Activated B cell treated with CpG ODN at 0.5 μM for 24 hours (primary cell): ENCODE measurements at regions not wholly inside any gene's neighbourhood (a gene's known extent, or its start where the extent isn't known, plus 50 kb on each side); places are given as distances from the start of the nearest gene placed in this dataset.

ENCODE experiments used
- ATAC-seq: fragments of 200-7000 bp; cut with Tn5 transposase; one replicate; pipeline ENCODE4 v1.10.0; 2021; ENCODE audit warnings: low read depth, mild to moderate bottlenecking, moderate library complexity
- CTCF ChIA-PET: fragments of 350-600 bp; sonication (Branson Sonifier 250); formaldehyde crosslinking; loops from one replicate; lab custom pipeline; 2021; ENCODE audit warnings: antibody characterized with exemption; lab: Charles Lee
- POLR2A ChIA-PET: fragments of 350-600 bp; sonication (Branson Sonifier 250); formaldehyde crosslinking; loops from one replicate; lab custom pipeline; 2021; ENCODE audit warnings: antibody characterized with exemption; lab: Charles Lee
- DNase-seq: peaks from one replicate; pipeline ENCODE4 v3.0.0; 2022
- H3K27ac Mint-ChIP-seq: one replicate; pipeline ENCODE4 v1.8.0; 2020; ENCODE audit warnings: mixed read lengths
- H3K27me3 Mint-ChIP-seq: one replicate; pipeline ENCODE4 v1.8.0; 2021; ENCODE audit warnings: mixed read lengths
- H3K36me3 Mint-ChIP-seq: one replicate; pipeline ENCODE4 v1.8.0; 2021; ENCODE audit warnings: low read depth, mixed read lengths
- H3K4me1 Mint-ChIP-seq: one replicate; pipeline ENCODE4 v1.8.0; 2021; ENCODE audit warnings: mixed read lengths
- H3K4me3 Mint-ChIP-seq: one replicate; pipeline ENCODE4 v1.8.0; 2020; ENCODE audit warnings: mild to moderate bottlenecking, mixed read lengths
- H3K9me3 Mint-ChIP-seq: one replicate; pipeline ENCODE4 v1.8.0; 2020; ENCODE audit warnings: mixed read lengths
- CTCF ChIP-seq: fragments of 200-600 bp; IDR thresholded peaks from one replicate; pipeline ENCODE4 v1.8.0; 2022; ENCODE audit warnings: antibody characterized with exemption, mild to moderate bottlenecking
- intact Hi-C: fragments of 100-400 bp; cut with micrococcal nuclease; formaldehyde crosslinking; loops from one replicate; pipeline ENCODE4 v1.15.1; 2024

- H3K4me3 Mint-ChIP-seq, result no peak overlapping the region
- ATAC-seq (no peak), DNase-seq (no peak)
- peaks cover 4% of the 10 kb centered on the region for H3K9me3 Mint-ChIP-seq
- H3K4me1 Mint-ChIP-seq, result no peaks in the 10 kb centered on the region
- CTCF ChIA-PET, result no interaction called here
- H3K36me3 Mint-ChIP-seq, result no peaks in the 10 kb centered on the region
- POLR2A ChIA-PET, result no interaction called here
- TF ChIP-seq CTCF, result no peak
- intact Hi-C loops, result no loop called here
- H3K27ac Mint-ChIP-seq, result no peak overlapping the region
- no peaks in the 10 kb centered on the region for H3K27me3 Mint-ChIP-seq
These were observed 1064.3 kb downstream of the DIAPH3 start for GRCh38 chr13:59099182-59099974.

GRCh38 chr13:59103004-59103768 is 1060.5 kb downstream of the DIAPH3 start:
- Mint-ChIP-seq H3K4me3 (no peak overlapping the region), H3K9me3 (peaks cover 3% of the 10 kb centered on the region), H3K4me1 (no peaks in the 10 kb centered on the region), H3K27ac (no peak overlapping the region), H3K27me3 (no peaks in the 10 kb centered on the region), H3K36me3 (no peaks in the 10 kb centered on the region)
- ATAC-seq (no peak), DNase-seq (no peak)
- TF ChIP-seq CTCF, result no peak
- ChIA-PET CTCF (no interaction called here), POLR2A (no interaction called here)
- intact Hi-C loops, result no loop called here

GRCh38 chr13:59111751-59112171 is 1052.0 kb downstream of the DIAPH3 start:
- TF ChIP-seq CTCF, result no peak
- POLR2A ChIA-PET, result no interaction called here
- no peak for ATAC-seq
- DNase-seq, result no peak
- intact Hi-C loops, result no loop called here
- Mint-ChIP-seq H3K27me3 (no peaks in the 10 kb centered on the region), H3K4me3 (no peak overlapping the region), H3K4me1 (no peaks in the 10 kb centered on the region), H3K9me3 (no peaks in the 10 kb centered on the region), H3K36me3 (no peaks in the 10 kb centered on the region), H3K27ac (no peak overlapping the region)
- CTCF ChIA-PET, result no interaction called here

- no peak for ATAC-seq
- H3K27ac Mint-ChIP-seq, result no peak overlapping the region
- no peak overlapping the region for H3K4me3 Mint-ChIP-seq
- TF ChIP-seq CTCF, result no peak
- ChIA-PET CTCF (no interaction called here), POLR2A (no interaction called here)
- intact Hi-C loops, result no loop called here
- no peaks in the 10 kb centered on the region for H3K36me3 Mint-ChIP-seq
- no peaks in the 10 kb centered on the region for H3K9me3 Mint-ChIP-seq
- no peak for DNase-seq
- no peaks in the 10 kb centered on the region for H3K27me3 Mint-ChIP-seq
- no peaks in the 10 kb centered on the region for H3K4me1 Mint-ChIP-seq
These were observed 1051.5 kb downstream of the DIAPH3 start for GRCh38 chr13:59112221-59112718.

- H3K4me3 Mint-ChIP-seq, result no peak overlapping the region
- H3K27me3 Mint-ChIP-seq, result no peaks in the 10 kb centered on the region
- DNase-seq (no peak), ATAC-seq (no peak)
- ChIA-PET POLR2A (no interaction called here), CTCF (no interaction called here)
- no peak for TF ChIP-seq CTCF
- intact Hi-C loops, result no loop called here
- H3K36me3 Mint-ChIP-seq, result no peaks in the 10 kb centered on the region
- H3K9me3 Mint-ChIP-seq, result peaks cover 5% of the 10 kb centered on the region
- H3K4me1 Mint-ChIP-seq, result no peaks in the 10 kb centered on the region
- H3K27ac Mint-ChIP-seq, result no peak overlapping the region
These were observed 1044.3 kb downstream of the DIAPH3 start for GRCh38 chr13:59119475-59119874.
